Spinal cord (tissue), 9 donors: ENCODE measurements at regions not wholly inside any gene's neighbourhood (a gene's known extent, or its start where the extent isn't known, plus 50 kb on each side); places are given as distances from the start of the nearest gene placed in this dataset.
A peak's percentile ranks its signal among the peaks of the same experiment; 100 is the strongest.

ENCODE experiments used
- DNase-seq, 6 donors: peaks; one replicate each; pipeline versions ENCODE4 v3.0.0 to v3.0.0-alpha.2; 2013 to 2015; ENCODE audit warnings: low spot score in 6 of 6, low read depth in 4 of 6
- H3K27ac ChIP-seq: one replicate; pipeline ENCODE4 v1.5.1; 2013; ENCODE audit warnings: low read depth, low read length, control low read depth
- H3K27me3 ChIP-seq: one replicate; pipeline ENCODE4 v1.6.1; 2013; ENCODE audit warnings: low read length; ENCODE audit not compliant: control insufficient read depth, insufficient read depth
- H3K36me3 ChIP-seq: one replicate; pipeline ENCODE4 v1.6.1; 2013; ENCODE audit warnings: low read length; ENCODE audit not compliant: control insufficient read depth, insufficient read depth
- H3K4me1 ChIP-seq: one replicate; pipeline ENCODE4 v1.6.1; 2013; ENCODE audit warnings: low read length; ENCODE audit not compliant: control insufficient read depth, insufficient read depth
- H3K4me3 ChIP-seq: one replicate; pipeline ENCODE4 v1.5.1; 2013; ENCODE audit warnings: low read depth, low read length, control low read depth
- H3K9me3 ChIP-seq: one replicate; pipeline ENCODE4 v1.6.1; 2013; ENCODE audit warnings: low read length; ENCODE audit not compliant: control insufficient read depth, insufficient read depth
- WGBS: methylation state at CpG from one replicate; pipeline ENCODE4 v1.1.5; 2013; ENCODE audit warnings: missing lambda C conversion rate; ENCODE audit not compliant: insufficient coverage; 5-methylcytosine and 5-hydroxymethylcytosine counted together
- donor health status: healthy.

GRCh38 chr14:53824061-53824460, 132.6 kb downstream of the BMP4 start:
- Histone ChIP-seq H3K4me3 (no peak overlapping the region), H3K36me3 (no peaks in the 10 kb centered on the region), H3K27ac (no peak overlapping the region), H3K27me3 (no peaks in the 10 kb centered on the region), H3K4me1 (no peaks in the 10 kb centered on the region), H3K9me3 (no peaks in the 10 kb centered on the region)
- DNase-seq = no peak
- 100% methylated on average over 1 of the region's 1 CpG for WGBS

- no peak overlapping the region for H3K4me3 ChIP-seq
- peak in 1 of 6 donors; percentile 13 for DNase-seq
- H3K4me1 ChIP-seq = no peaks in the 10 kb centered on the region
- H3K27me3 ChIP-seq = no peaks in the 10 kb centered on the region
- 50% methylated on average over 1 of the region's 4 CpGs for WGBS
- H3K27ac ChIP-seq = no peak overlapping the region
- H3K9me3 ChIP-seq = no peaks in the 10 kb centered on the region
- no peaks in the 10 kb centered on the region for H3K36me3 ChIP-seq
Measured at GRCh38 chr14:53814392-53814791, 142.2 kb downstream of the BMP4 start.

- WGBS = 79% methylated on average over 7 of the region's 7 CpGs
- no peaks in the 10 kb centered on the region for H3K36me3 ChIP-seq
- DNase-seq = no peak
- no peaks in the 10 kb centered on the region for H3K27me3 ChIP-seq
- H3K4me3 ChIP-seq = no peak overlapping the region
- H3K9me3 ChIP-seq = no peaks in the 10 kb centered on the region
- no peak overlapping the region for H3K27ac ChIP-seq
- H3K4me1 ChIP-seq = no peaks in the 10 kb centered on the region
Measured at GRCh38 chr14:53810221-53810620, 146.4 kb downstream of the BMP4 start.

- Histone ChIP-seq H3K27ac (no peak overlapping the region), H3K4me3 (no peak overlapping the region), H3K27me3 (no peaks in the 10 kb centered on the region), H3K4me1 (no peaks in the 10 kb centered on the region), H3K36me3 (no peaks in the 10 kb centered on the region), H3K9me3 (no peaks in the 10 kb centered on the region)
- DNase-seq = no peak
Measured at GRCh38 chr14:53808042-53808441, 148.6 kb downstream of the BMP4 start.

- no peaks in the 10 kb centered on the region for H3K36me3 ChIP-seq
- no peak overlapping the region for H3K27ac ChIP-seq
- H3K27me3 ChIP-seq = no peaks in the 10 kb centered on the region
- no peaks in the 10 kb centered on the region for H3K4me1 ChIP-seq
- DNase-seq = peak in 1 of 6 donors; percentile 19
- H3K4me3 ChIP-seq = no peak overlapping the region
- H3K9me3 ChIP-seq = no peaks in the 10 kb centered on the region
- 60% methylated on average over 2 of the region's 3 CpGs for WGBS
Measured at GRCh38 chr14:53807542-53807941, 149.1 kb downstream of the BMP4 start.

GRCh38 chr14:53807108-53807507, 149.5 kb downstream of the BMP4 start:
- Histone ChIP-seq H3K9me3 (no peaks in the 10 kb centered on the region), H3K27me3 (no peaks in the 10 kb centered on the region), H3K4me1 (no peaks in the 10 kb centered on the region), H3K4me3 (no peak overlapping the region), H3K36me3 (no peaks in the 10 kb centered on the region), H3K27ac (no peak overlapping the region)
- WGBS = no CpG with 5 or more reads among the region's 2 CpGs
- no peak for DNase-seq

GRCh38 chr14:53796734-53797133, 159.9 kb downstream of the BMP4 start:
- no peak overlapping the region for H3K27ac ChIP-seq
- H3K9me3 ChIP-seq = no peaks in the 10 kb centered on the region
- 100% methylated on average over 1 of the region's 1 CpG for WGBS
- H3K27me3 ChIP-seq = no peaks in the 10 kb centered on the region
- no peak for DNase-seq
- H3K4me1 ChIP-seq = peaks cover 4% of the 10 kb centered on the region
- no peak overlapping the region for H3K4me3 ChIP-seq
- no peaks in the 10 kb centered on the region for H3K36me3 ChIP-seq

GRCh38 chr14:53793790-53794505, 162.7 kb downstream of the BMP4 start:
- no peaks in the 10 kb centered on the region for H3K36me3 ChIP-seq
- peak in 2 of 6 donors; percentile 48 to 74 for DNase-seq
- H3K27me3 ChIP-seq = no peaks in the 10 kb centered on the region
- no peaks in the 10 kb centered on the region for H3K9me3 ChIP-seq
- WGBS = 50% methylated on average over 1 of the region's 2 CpGs
- no peak overlapping the region for H3K27ac ChIP-seq
- H3K4me1 ChIP-seq = peaks cover 4% of the 10 kb centered on the region
- H3K4me3 ChIP-seq = no peak overlapping the region

GRCh38 chr14:53792909-53793308, 163.7 kb downstream of the BMP4 start:
- Histone ChIP-seq H3K4me1 (peaks cover 4% of the 10 kb centered on the region), H3K4me3 (no peak overlapping the region), H3K36me3 (no peaks in the 10 kb centered on the region), H3K9me3 (no peaks in the 10 kb centered on the region), H3K27me3 (no peaks in the 10 kb centered on the region), H3K27ac (no peak overlapping the region)
- DNase-seq = no peak
- no CpG with 5 or more reads among the region's 1 CpG for WGBS

GRCh38 chr14:53790731-53791500, 165.7 kb downstream of the BMP4 start:
- DNase-seq = no peak
- WGBS = no CpG with 5 or more reads among the region's 3 CpGs
- no peak overlapping the region for H3K4me3 ChIP-seq
- H3K36me3 ChIP-seq = no peaks in the 10 kb centered on the region
- no peaks in the 10 kb centered on the region for H3K27me3 ChIP-seq
- no peaks in the 10 kb centered on the region for H3K9me3 ChIP-seq
- H3K27ac ChIP-seq = no peak overlapping the region
- peaks cover 4% of the 10 kb centered on the region for H3K4me1 ChIP-seq
